ENCODE measurements at regions not wholly inside any gene's neighbourhood (a gene's known extent, or its start where the extent isn't known, plus 50 kb on each side); places are given as distances from the start of the nearest gene placed in this dataset.

DNA sequence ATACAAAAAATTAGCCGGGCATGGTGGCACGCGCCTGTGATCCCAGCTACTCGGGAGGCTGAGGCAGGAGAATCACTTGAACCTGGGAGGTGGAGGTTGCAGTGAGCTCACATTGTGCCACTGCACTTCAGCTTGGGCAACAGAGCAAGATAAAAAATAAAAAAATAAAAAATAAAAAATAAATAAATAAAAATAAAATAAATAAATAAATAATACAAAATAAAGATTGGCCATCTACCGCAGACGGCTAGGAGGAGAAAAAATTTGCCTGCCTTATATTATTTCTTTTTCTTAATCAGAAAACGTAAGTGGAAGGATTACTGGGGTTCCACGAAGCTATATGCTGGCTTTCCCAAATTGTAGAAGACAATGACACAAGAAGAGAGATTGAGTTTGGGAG is 229.7 kb downstream of the EPHA4 start:
- Histone ChIP-seq H3K27me3 (replicated peaks; ENCODE audit: insufficient read depth) (no peaks in the 10 kb centered on the region), H3K4me3 (no peak overlapping the region), H3K36me3 (no peaks in the 10 kb centered on the region), H3K9me3 (no peaks in the 10 kb centered on the region), H3K27ac (no peak overlapping the region), H3K4me1 (replicated peaks) (no peaks in the 10 kb centered on the region)
- no peak for DNase-seq (ENCODE audit: low spot score)
- 79% methylated on average over 8 of the region's 8 CpGs for WGBS
- no peak for TF ChIP-seq POLR2AphosphoS5 (IDR thresholded peaks at IDR 0.05)
- intact Hi-C loops (cut with DNase I), result no loop called here

DNA sequence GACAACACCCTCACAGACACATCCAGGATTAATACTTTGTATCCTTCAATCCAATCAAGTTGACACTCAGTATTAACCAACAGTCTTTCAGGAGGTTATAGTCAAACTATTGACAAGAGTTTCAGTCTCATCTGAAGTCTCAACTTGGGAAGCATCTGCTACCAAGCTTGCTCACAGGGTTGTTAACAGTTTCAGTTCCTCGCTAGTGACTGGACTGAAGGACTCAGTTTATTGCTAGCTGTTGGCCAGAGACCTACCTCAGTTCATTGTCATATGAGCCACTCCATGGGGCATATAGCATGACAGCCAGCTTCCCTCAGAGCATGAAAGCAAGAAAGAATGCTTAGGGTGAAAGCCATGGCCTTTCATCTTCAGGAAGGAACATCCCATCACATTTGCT is 228.6 kb downstream of the EPHA4 start:
- intact Hi-C loops (cut with DNase I), result no loop called here
- Histone ChIP-seq H3K27ac (no peak overlapping the region), H3K9me3 (no peaks in the 10 kb centered on the region), H3K4me1 (replicated peaks) (no peaks in the 10 kb centered on the region), H3K4me3 (no peak overlapping the region), H3K36me3 (no peaks in the 10 kb centered on the region), H3K27me3 (replicated peaks; ENCODE audit: insufficient read depth) (no peaks in the 10 kb centered on the region)
- WGBS, result 100% methylated on average over 1 of the region's 1 CpG
- no peak for DNase-seq (ENCODE audit: low spot score)
- no peak for TF ChIP-seq POLR2AphosphoS5 (IDR thresholded peaks at IDR 0.05)
- no peak for TF ChIP-seq POLR2A (IDR thresholded peaks at IDR 0.05)
- TF ChIP-seq, protein P1, sequence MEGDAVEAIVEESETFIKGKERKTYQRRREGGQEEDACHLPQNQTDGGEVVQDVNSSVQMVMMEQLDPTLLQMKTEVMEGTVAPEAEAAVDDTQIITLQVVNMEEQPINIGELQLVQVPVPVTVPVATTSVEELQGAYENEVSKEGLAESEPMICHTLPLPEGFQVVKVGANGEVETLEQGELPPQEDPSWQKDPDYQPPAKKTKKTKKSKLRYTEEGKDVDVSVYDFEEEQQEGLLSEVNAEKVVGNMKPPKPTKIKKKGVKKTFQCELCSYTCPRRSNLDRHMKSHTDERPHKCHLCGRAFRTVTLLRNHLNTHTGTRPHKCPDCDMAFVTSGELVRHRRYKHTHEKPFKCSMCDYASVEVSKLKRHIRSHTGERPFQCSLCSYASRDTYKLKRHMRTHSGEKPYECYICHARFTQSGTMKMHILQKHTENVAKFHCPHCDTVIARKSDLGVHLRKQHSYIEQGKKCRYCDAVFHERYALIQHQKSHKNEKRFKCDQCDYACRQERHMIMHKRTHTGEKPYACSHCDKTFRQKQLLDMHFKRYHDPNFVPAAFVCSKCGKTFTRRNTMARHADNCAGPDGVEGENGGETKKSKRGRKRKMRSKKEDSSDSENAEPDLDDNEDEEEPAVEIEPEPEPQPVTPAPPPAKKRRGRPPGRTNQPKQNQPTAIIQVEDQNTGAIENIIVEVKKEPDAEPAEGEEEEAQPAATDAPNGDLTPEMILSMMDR (IDR thresholded peaks at IDR 0.05), result no peak

DNA sequence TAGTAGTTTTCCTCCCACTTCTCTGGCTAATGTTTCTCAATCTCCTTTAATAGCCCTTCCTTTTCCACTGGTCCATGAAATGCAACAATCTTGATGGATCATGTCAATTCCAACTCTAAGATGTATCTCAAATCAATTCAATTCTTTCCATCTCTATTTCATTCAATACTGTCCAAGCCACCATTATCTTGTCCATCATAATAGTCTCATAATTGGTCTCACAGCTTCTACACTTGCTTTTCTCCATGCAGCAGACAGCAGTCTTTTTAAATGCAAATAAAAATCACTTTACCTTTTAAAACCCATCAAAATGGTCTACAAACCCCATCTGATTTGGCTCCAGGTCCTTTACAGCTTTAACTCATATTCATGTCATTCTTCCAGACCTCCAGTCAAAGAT is 226.6 kb downstream of the EPHA4 start:
- H3K36me3 ChIP-seq, result no peaks in the 10 kb centered on the region
- H3K9me3 ChIP-seq, result no peaks in the 10 kb centered on the region
- no peaks in the 10 kb centered on the region for H3K27me3 ChIP-seq (replicated peaks; ENCODE audit: insufficient read depth)
- H3K4me3 ChIP-seq, result no peak overlapping the region
- DNase-seq (ENCODE audit: low spot score), result no peak
- intact Hi-C loops (cut with DNase I), result no loop called here
- H3K27ac ChIP-seq, result no peak overlapping the region
- no peaks in the 10 kb centered on the region for H3K4me1 ChIP-seq (replicated peaks)
- TF ChIP-seq, protein P1 (IDR thresholded peaks at IDR 0.05), result no peak
- no peak for TF ChIP-seq POLR2A (IDR thresholded peaks at IDR 0.05)
- no peak for TF ChIP-seq POLR2AphosphoS5 (IDR thresholded peaks at IDR 0.05)

DNA sequence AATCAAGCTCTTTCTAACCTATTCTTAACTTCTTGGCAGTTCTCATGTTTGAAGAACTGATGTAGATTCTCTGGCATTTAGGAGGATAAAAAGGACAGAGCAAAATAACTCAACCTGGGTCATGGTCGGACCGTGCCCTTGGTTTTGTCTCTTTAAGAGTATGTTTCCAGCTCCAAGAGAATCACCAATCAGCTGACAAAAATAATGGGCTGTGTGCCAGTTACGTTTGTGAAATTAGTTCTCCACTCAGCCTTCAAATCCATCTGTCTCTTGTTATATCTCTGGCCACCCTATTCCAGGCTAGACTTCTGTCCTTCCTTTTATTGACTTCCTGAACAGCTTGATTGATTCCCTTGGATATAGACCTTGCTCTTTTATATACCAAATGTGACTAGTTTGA is 225.7 kb downstream of the EPHA4 start:
- Histone ChIP-seq H3K27ac (no peak overlapping the region), H3K4me3 (no peak overlapping the region), H3K9me3 (no peaks in the 10 kb centered on the region), H3K27me3 (replicated peaks; ENCODE audit: insufficient read depth) (no peaks in the 10 kb centered on the region), H3K36me3 (no peaks in the 10 kb centered on the region), H3K4me1 (replicated peaks) (no peaks in the 10 kb centered on the region)
- WGBS, result 31% methylated on average over 3 of the region's 3 CpGs
- no peak for DNase-seq (ENCODE audit: low spot score)
- intact Hi-C loops (cut with DNase I), result no loop called here
- no peak for TF ChIP-seq POLR2AphosphoS5 (IDR thresholded peaks at IDR 0.05)
- TF ChIP-seq, protein P1 (IDR thresholded peaks at IDR 0.05), result no peak
- TF ChIP-seq POLR2A (IDR thresholded peaks at IDR 0.05), result no peak

DNA sequence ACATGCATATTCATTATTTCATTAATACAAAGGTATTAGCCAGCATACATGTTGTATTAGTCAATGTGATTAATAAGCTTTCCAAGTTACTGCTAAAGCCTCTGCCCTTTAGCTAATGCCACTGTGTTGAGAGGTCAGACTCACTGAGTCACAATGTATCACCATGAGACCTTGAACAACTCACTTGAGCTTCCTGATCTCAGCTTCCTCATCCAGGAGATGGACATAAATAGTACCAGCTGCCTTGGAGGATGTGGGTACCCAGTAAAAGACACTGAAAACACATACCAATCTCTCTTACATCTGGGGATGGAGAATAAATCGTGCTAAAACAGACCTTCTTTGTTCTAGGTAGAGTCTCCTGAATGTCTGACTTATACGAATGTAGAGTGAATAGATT is 224.6 kb downstream of the EPHA4 start:
- H3K4me3 ChIP-seq, result no peak overlapping the region
- TF ChIP-seq, protein P1 (IDR thresholded peaks at IDR 0.05), result no peak
- TF ChIP-seq POLR2A (IDR thresholded peaks at IDR 0.05) (no peak), POLR2AphosphoS5 (IDR thresholded peaks at IDR 0.05) (no peak)
- intact Hi-C loops (cut with DNase I), result no loop called here
- no peaks in the 10 kb centered on the region for H3K9me3 ChIP-seq
- WGBS, result 88% methylated on average over 2 of the region's 2 CpGs
- H3K36me3 ChIP-seq, result no peaks in the 10 kb centered on the region
- H3K27ac ChIP-seq, result no peak overlapping the region
- no peaks in the 10 kb centered on the region for H3K4me1 ChIP-seq (replicated peaks)
- no peak for DNase-seq (ENCODE audit: low spot score)
- no peaks in the 10 kb centered on the region for H3K27me3 ChIP-seq (replicated peaks; ENCODE audit: insufficient read depth)
